GM23248 (cell line): ENCODE measurements at regions not wholly inside any gene's neighbourhood (a gene's known extent, or its start where the extent isn't known, plus 50 kb on each side); places are given as distances from the start of the nearest gene placed in this dataset.

Source experiments
- EZH2 ChIP-seq: fragments of 200-600 bp; sonication (generic); IDR thresholded peaks from 2 replicates; pipeline ENCODE4 v1.6.1; 2018; ENCODE audit warnings: antibody characterized with exemption, mild to moderate bottlenecking; ENCODE audit not compliant: insufficient read depth, poor library complexity, severe bottlenecking
- EZH2phosphoT487 ChIP-seq: fragments of 200-600 bp; sonication (generic); IDR thresholded peaks from 2 replicates; pipeline ENCODE4 v1.6.1; 2018; ENCODE audit warnings: antibody characterized with exemption, moderate library complexity, mild to moderate bottlenecking, low read depth; ENCODE audit not compliant: insufficient read depth

DNA sequence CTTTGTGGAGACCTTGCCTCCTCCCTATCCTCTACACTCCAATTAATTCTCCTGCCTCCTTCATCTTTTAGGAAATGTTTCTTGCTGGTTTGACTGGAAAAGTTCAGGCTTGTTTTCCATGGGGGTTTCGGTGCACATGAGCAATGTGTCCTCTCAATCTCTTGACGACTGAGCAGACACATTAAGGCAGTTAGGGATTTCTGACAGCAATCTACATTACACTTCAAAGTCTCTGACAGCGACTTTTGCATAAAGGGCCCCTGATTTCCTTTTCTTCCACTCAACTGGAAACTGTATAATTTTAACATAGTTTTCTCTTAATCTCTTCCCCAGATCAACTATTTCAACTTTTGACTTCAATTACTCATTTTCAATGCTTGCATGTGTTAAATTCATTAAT is 394.0 kb downstream of the MEIS1 start:
- TF ChIP-seq EZH2, result no peak
- no peak for TF ChIP-seq EZH2phosphoT487
